Daoy (cell line): ENCODE measurements at regions not wholly inside any gene's neighbourhood (a gene's known extent, or its start where the extent isn't known, plus 50 kb on each side); places are given as distances from the start of the nearest gene placed in this dataset.
A peak's percentile ranks its signal among the peaks of the same experiment; 100 is the strongest.
"Not testable (repeated sequence)": the region's sequence is repeated elsewhere in the genome, so short reads cannot be mapped to it uniquely, and the experiment has no call there.

ENCODE experiments used
- DNase-seq: peaks from one replicate; pipeline ENCODE4 v3.0.0-alpha.2; 2015; ENCODE audit warnings: low read depth

DNA sequence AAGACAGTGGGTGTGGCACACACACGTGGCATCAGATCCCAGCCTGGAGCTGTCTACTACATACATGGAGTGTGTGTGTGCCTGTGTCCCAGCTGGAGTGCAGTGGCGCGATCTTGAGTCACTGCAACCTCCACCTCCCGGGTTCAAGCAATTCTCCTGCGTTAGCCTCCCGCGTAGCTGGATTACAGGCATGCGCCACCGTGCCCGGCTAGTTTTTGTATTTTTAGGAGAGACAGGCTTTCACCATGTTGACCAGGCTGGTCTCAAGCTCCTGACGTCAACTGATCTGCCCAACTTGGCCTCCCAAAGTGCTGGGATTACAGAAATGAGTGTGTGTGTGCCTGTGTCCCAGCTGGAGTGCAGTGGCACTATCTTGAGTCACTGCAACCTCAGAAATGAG, 108.8 kb downstream of the IL12A start:
- no peak for DNase-seq

GRCh38 chr3:160098261-160098908, 109.8 kb downstream of the IL12A start:
- DNase-seq, result no peak

GRCh38 chr3:160098926-160099626, 110.4 kb downstream of the IL12A start:
- no peak for DNase-seq

DNA sequence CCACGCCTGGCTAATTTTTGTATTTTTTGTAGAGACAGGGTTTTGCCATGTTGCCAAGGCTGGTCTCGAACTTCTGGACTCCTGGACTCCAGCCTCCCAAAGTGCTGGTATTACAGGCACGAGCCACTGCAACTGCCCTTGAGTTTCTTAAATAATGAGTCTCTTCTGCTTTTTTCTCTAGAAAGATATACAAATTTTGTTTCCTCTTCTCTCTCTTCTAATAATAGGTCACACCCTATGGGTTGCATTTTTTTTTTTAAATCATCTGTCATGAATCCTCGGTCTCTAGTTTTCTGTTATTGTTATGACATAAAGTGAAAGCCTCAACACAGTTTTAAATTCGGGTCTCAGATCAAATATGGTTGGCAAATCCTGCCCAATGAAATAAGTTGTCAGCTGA, 111.2 kb downstream of the IL12A start:
- DNase-seq, result no peak

DNA sequence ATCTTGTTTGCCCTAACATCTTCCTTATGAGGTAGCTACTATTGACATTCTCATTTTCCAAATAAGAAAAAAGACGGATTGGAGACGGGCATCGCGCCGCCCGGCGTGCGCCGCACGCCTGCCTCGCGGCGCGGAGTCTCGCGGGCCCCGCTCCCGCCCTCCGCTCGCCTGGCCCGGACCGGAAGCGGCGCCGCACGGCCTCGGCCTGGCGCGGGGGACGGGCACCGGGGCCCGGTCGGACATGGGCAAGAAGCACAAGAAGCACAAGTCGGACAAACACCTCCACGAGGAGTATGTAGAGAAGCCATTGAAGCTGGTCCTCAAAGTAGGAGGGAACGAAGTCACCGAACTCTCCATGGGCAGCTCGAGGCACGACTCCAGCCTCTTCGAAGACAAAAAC, 112.0 kb downstream of the IL12A start:
- DNase-seq, result no peak

DNA sequence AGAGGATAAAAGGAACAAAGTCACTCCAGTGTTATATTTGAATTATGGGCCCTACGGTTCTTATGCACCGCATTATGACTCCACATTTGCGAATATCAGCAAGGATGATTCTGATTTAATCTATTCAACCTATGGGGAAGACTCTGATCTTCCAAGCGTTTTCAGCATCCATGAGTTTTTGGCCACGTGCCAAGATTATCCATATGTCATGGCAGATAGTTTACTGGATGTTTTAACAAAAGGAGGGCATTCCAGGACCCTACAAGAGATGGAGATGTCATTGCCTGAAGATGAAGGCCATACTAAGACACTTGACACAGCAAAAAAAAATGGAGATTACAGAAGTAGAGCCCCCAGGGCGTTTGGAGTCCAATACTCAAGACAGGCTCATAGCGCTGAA, 113.4 kb downstream of the IL12A start:
- DNase-seq, result not testable (repeated sequence)

DNA sequence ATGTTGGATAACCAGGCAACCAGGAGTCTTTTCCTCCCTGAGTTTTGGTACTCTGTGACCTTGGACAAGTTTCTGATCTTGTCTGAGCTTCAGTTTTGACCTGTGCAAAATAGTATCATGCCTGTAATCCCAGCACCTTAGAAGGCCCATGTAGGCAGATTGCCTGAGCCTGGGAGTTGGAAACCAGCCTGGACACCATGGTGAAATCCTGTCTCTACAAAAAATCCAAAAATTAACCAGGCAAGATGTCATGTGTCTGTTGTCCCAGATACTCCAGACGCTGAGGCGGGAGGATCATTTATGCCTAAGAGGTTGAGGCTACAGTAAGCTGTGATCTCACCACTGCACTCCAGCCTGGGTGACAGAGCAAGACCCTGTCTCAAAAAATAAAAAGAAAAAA, 114.8 kb downstream of the IL12A start:
- no peak for DNase-seq

GRCh38 chr3:160105907-160106584, 117.4 kb downstream of the IL12A start:
- DNase-seq, result no peak

- no peak for DNase-seq
Observed at GRCh38 chr3:160106905-160107861, 118.0 kb upstream of the C3orf80 start.

- no peak for DNase-seq
Observed at GRCh38 chr3:160108362-160108761, 116.9 kb upstream of the C3orf80 start.

DNA sequence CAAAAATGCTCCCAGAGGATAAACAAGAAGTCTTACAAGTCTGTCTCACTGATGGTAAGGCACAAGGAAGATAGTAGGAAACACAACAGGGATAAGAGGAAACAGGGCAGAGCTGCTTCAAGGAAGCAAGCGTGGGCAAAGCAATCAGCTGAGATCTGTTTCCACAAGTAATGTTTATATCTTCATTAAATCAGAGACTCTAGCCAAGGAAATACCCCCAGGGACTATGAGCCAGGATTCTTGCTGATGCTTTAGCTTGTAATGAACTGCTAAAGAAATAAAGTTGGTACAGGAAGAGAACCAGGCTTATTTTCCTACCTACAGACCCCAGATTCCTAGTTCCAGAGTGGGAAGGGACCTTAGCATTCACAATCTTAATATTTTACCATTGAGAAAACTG, 112.7 kb upstream of the C3orf80 start:
- no peak for DNase-seq

GRCh38 chr3:160112996-160113395, 112.2 kb upstream of the C3orf80 start:
- no peak for DNase-seq

DNA sequence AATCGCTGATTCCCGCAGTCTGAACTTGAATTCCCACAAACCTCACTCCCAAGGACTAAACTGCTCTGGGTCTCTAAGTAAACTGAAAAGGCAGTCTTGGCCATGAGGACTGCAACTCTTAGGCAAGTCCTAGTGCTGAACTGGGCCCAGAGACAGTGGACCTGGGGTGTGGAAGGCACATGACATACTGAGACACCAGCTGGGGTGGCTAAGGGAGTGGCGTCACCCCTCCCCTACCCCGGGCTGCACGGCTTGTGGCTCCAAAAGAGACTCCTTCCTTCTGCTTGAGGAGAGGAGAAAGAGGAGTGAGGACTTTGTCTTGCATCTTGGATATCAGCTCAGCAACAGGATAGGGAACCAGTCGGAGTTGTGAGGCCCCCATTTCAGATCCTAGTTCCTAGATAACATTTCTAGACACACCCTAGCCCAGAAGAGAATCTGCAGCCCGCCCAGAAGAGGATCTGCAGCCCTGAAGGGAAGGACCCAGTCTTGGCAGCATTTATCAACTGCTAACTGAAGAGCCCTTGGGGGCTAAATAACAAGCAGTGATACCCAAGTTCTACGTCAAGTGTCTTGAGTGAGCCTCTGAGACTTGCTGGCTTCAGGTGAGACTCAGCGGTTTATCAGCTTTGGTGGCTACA, 110.7 kb upstream of the C3orf80 start:
- DNase-seq, result no peak

GRCh38 chr3:160115387-160115786, 109.8 kb upstream of the C3orf80 start:
- DNase-seq, result no peak

- DNase-seq, result no peak
Observed at GRCh38 chr3:160124224-160124623, 101.0 kb upstream of the C3orf80 start.

- DNase-seq, result no peak
Observed at GRCh38 chr3:160125258-160125657, 100.0 kb upstream of the C3orf80 start.

DNA sequence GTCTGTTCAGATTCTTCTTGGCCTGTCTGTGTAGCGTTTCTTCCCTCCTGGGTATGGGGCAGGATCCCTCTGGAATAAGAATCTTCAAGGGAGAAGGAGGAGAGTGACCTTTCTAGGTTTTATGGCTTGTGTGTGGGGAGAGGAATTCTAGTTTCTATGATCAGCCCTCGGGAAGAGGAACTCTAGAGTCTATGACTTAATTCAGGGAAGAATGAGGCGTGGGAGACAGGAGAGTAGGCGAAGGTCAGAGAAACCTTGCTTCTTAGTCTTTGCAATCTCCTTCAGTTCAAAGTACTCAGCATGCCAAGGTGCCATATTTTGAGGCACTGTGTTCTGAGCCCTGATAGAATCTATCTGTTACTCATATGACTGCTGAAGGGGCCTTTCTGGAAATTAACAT, 99.2 kb upstream of the C3orf80 start:
- no peak for DNase-seq

GRCh38 chr3:160126761-160127160, 98.5 kb upstream of the C3orf80 start:
- DNase-seq, result no peak

- no peak for DNase-seq
Observed at GRCh38 chr3:160127308-160127707, 97.9 kb upstream of the C3orf80 start.

GRCh38 chr3:160128056-160128455, 97.2 kb upstream of the C3orf80 start:
- no peak for DNase-seq

- peak; percentile 93 for DNase-seq
Observed at GRCh38 chr3:160129459-160130061, 95.7 kb upstream of the C3orf80 start.
